Tongue (tissue), 1 donor: ENCODE measurements at regions not wholly inside any gene's neighbourhood (a gene's known extent, or its start where the extent isn't known, plus 50 kb on each side); places are given as distances from the start of the nearest gene placed in this dataset.

Experiments
- DNase-seq: peaks from one replicate; pipeline ENCODE4 v3.0.0-alpha.2; 2015

GRCh38 chr19:31119951-31120690 lies 229.1 kb downstream of the TSHZ3 start:
- peak; percentile 30 for DNase-seq

GRCh38 chr19:31118986-31119385 lies 230.2 kb downstream of the TSHZ3 start:
- DNase-seq = peak; percentile 76

- DNase-seq = peak; percentile 38
Measured at GRCh38 chr19:31118287-31118955, 230.8 kb downstream of the TSHZ3 start.

GRCh38 chr19:31114585-31114984 lies 234.7 kb downstream of the TSHZ3 start:
- DNase-seq = no peak

- no peak for DNase-seq
Measured at GRCh38 chr19:31113293-31113692, 235.9 kb downstream of the TSHZ3 start.

- no peak for DNase-seq
Measured at GRCh38 chr19:31112158-31112557, 237.1 kb downstream of the TSHZ3 start.

GRCh38 chr19:31111741-31112140 lies 237.5 kb downstream of the TSHZ3 start:
- DNase-seq = no peak

- DNase-seq = peak; percentile 41
Measured at GRCh38 chr19:31110336-31110735, 238.9 kb downstream of the TSHZ3 start.

GRCh38 chr19:31109636-31110035 lies 239.6 kb downstream of the TSHZ3 start:
- DNase-seq = no peak

- DNase-seq = no peak
Measured at GRCh38 chr19:31107096-31107495, 242.1 kb downstream of the TSHZ3 start.

- no peak for DNase-seq
Measured at GRCh38 chr19:31105761-31106160, 243.5 kb downstream of the TSHZ3 start.

GRCh38 chr19:31104451-31104850 lies 244.8 kb downstream of the TSHZ3 start:
- no peak for DNase-seq

GRCh38 chr19:31103228-31103627 lies 246.0 kb downstream of the TSHZ3 start:
- no peak for DNase-seq

- no peak for DNase-seq
Measured at GRCh38 chr19:31102674-31103073, 246.6 kb downstream of the TSHZ3 start.

- DNase-seq = peak; percentile 46
Measured at GRCh38 chr19:31100981-31101380, 248.3 kb downstream of the TSHZ3 start.

GRCh38 chr19:31100206-31100590 lies 249.0 kb downstream of the TSHZ3 start:
- no peak for DNase-seq

GRCh38 chr19:31099515-31100205 lies 249.6 kb downstream of the TSHZ3 start:
- DNase-seq = peak; percentile 48

- no peak for DNase-seq
Measured at GRCh38 chr19:31098836-31099235, 250.4 kb downstream of the TSHZ3 start.

GRCh38 chr19:31096935-31097545 lies 252.2 kb downstream of the TSHZ3 start:
- no peak for DNase-seq

- peak; percentile 71 for DNase-seq
Measured at GRCh38 chr19:31096062-31096830, 253.0 kb downstream of the TSHZ3 start.

GRCh38 chr19:31095100-31095804 lies 254.0 kb downstream of the TSHZ3 start:
- no peak for DNase-seq
